Brain microvascular endothelial cell (primary cell): ENCODE measurements at regions not wholly inside any gene's neighbourhood (a gene's known extent, or its start where the extent isn't known, plus 50 kb on each side); places are given as distances from the start of the nearest gene placed in this dataset.

ENCODE experiments used
- DNase-seq: peaks from one replicate; pipeline ENCODE4 v3.0.0-alpha.2; 2020
- H3K27ac ChIP-seq: fragments of 250-450 bp; sonication (Bioruptor Pico); 2 replicates; pipeline ENCODE4 v1.5.1; 2020; ENCODE audit warnings: mild to moderate bottlenecking, moderate library complexity
- H3K27me3 ChIP-seq: fragments of 250-450 bp; sonication (Bioruptor Pico); replicated peaks from 2 replicates; pipeline ENCODE4 v1.5.1; 2020; ENCODE audit warnings: mild to moderate bottlenecking
- H3K36me3 ChIP-seq: fragments of 250-450 bp; sonication (Bioruptor Pico); replicated peaks from 2 replicates; pipeline ENCODE4 v1.5.1; 2020; ENCODE audit warnings: mild to moderate bottlenecking
- H3K4me3 ChIP-seq: 2 replicates; pipeline ENCODE4 v1.5.1; 2011; ENCODE audit warnings: low read depth, mild to moderate bottlenecking, control low read depth, low read length, moderate library complexity
- in situ Hi-C: cut with HindIII; loops from 2 replicates; pipeline ENCODE4 v1.10.0; 2017; ENCODE audit warnings: low sequenced_read_pairs, low pct_ligation_motif_present
- TF ChIP-seq, protein P1 (sequence below): IDR thresholded peaks from 2 replicates; pipeline ENCODE4 v1.5.1; 2011; ENCODE audit warnings: low read depth, mild to moderate bottlenecking, moderate library complexity, low read length, control low read depth, inconsistent platforms; ENCODE audit errors: missing control alignments

DNA sequence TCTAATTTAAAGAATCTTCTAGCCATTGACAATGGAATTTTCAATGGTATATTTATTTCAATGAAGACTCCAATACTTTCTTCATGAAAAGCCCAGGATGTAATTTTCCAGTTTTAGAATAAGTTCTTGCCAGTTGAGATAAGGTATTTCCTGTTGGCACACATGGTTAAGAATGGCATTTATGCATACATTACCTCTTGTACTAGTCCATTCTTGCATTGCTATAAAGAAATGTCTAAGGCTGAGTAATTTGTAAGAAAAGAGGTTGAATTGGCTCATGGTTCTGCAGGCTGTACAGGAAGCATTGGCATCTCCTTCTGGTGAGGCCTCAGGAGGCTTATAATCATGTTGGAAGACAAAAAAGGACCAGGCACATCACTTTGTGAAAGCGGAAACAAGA lies 1179.6 kb downstream of the AMY1C start:
- Histone ChIP-seq H3K36me3 (no peaks in the 10 kb centered on the region), H3K4me3 (no peak overlapping the region), H3K27ac (no peak overlapping the region), H3K27me3 (no peaks in the 10 kb centered on the region)
- TF ChIP-seq, protein P1, sequence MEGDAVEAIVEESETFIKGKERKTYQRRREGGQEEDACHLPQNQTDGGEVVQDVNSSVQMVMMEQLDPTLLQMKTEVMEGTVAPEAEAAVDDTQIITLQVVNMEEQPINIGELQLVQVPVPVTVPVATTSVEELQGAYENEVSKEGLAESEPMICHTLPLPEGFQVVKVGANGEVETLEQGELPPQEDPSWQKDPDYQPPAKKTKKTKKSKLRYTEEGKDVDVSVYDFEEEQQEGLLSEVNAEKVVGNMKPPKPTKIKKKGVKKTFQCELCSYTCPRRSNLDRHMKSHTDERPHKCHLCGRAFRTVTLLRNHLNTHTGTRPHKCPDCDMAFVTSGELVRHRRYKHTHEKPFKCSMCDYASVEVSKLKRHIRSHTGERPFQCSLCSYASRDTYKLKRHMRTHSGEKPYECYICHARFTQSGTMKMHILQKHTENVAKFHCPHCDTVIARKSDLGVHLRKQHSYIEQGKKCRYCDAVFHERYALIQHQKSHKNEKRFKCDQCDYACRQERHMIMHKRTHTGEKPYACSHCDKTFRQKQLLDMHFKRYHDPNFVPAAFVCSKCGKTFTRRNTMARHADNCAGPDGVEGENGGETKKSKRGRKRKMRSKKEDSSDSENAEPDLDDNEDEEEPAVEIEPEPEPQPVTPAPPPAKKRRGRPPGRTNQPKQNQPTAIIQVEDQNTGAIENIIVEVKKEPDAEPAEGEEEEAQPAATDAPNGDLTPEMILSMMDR, result no peak
- DNase-seq, result no peak
- in situ Hi-C loops, result no loop called here

DNA sequence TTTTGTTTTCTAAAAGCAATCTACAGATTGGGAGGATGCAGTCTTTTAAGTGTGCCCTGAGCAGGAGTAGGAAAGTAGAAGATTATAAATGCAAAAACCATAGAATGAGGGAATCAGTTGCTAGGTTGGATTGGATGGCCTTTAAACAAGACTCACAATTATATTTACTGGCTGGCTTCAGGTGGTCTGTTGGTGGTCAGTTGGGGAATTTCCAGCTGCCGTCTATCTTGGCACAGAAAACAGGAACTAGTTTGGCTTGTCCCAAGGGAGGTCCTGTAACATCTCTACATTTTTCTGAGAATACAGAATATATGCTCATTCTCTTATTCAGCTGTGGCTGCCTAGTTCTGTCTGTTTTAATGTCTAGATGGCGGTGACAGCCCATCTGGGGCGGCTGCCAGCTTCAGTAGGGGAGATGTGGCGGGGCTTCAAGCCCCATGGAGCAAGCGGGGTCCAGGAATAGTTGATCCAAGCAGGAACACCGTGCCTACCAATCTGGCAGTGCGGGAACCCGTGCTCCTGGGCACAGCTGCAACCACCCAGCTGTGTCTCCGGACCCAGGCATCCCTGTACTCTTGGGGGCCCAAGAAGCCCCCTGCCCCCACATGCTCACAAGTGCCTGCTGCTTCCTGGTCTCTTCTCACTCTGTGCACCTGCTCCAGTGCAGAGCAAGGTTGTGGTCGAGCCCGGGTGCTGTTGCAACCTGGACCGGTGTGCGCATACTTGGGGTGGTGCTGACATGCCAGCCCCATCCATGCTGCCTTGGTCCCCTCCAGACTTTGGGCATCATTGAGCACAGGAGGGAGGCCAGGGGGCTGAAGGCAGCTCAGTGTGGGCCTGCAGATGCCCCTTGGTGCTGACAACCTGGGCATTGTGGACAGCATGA lies 1182.6 kb downstream of the AMY1C start:
- Histone ChIP-seq H3K27me3 (no peaks in the 10 kb centered on the region), H3K36me3 (no peaks in the 10 kb centered on the region), H3K4me3 (no peak overlapping the region), H3K27ac (no peak overlapping the region)
- TF ChIP-seq, protein P1, result no peak
- in situ Hi-C loops, result no loop called here
- DNase-seq, result no peak

DNA sequence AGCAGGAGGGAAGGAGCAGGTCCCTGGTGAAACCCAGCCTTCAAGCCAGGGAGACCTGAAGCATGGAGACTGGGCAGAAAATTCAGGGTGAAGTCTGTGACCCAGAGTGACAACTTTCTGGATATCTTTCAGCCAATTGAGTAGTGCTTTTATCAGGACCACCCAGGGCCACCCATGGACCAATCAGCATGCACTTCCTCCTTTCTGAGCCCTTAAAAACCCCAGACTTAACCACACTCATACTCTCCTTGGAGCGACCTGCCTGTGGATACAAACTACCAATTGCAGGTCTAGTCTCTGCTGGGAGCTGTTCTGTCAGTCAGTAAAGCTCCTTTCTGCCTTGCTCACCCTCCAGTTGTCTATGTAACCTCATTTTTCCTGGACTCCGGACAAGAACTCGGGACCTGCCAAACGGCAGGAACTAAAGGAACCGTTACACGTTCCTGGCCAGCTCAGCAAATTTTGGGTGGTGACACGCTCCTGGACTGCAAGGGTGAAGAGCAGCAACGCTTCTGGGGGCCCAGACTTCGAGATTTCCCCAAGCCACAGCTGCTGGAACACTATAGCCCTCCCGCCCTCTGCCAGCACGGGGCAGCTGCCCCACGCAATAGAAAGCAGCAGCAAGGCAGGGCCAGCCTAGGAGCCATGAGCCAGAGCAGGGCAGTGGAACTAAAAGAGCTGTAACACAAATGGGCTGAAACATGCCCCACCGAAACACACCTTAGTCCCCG lies 1183.4 kb downstream of the AMY1C start:
- DNase-seq, result no peak
- no peaks in the 10 kb centered on the region for H3K36me3 ChIP-seq
- in situ Hi-C loops, result no loop called here
- TF ChIP-seq, protein P1, result no peak
- no peaks in the 10 kb centered on the region for H3K27me3 ChIP-seq
- H3K27ac ChIP-seq, result no peak overlapping the region
- H3K4me3 ChIP-seq, result no peak overlapping the region

DNA sequence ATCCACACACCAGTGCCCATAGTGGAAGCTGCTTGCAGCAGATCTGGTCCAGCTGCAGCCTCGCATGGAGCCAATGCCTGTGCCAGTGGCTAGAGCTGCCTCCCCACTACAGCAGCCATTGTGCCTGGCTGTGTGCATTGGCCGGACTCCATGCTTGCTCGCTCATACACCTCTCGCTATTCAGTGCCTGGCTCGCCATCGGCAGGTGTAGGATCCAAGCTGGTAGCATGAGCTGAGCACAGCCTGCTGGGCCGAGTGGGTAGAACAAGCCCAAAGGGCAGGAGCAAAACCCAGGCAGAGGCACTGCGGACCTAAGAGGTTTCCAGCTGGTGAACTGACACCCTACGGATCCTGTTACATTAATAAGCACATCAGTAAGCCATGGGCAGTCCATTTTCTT lies 1184.1 kb downstream of the AMY1C start:
- TF ChIP-seq, protein P1, result no peak
- H3K4me3 ChIP-seq, result no peak overlapping the region
- no peaks in the 10 kb centered on the region for H3K27me3 ChIP-seq
- in situ Hi-C loops, result no loop called here
- no peak overlapping the region for H3K27ac ChIP-seq
- DNase-seq, result no peak
- H3K36me3 ChIP-seq, result no peaks in the 10 kb centered on the region

DNA sequence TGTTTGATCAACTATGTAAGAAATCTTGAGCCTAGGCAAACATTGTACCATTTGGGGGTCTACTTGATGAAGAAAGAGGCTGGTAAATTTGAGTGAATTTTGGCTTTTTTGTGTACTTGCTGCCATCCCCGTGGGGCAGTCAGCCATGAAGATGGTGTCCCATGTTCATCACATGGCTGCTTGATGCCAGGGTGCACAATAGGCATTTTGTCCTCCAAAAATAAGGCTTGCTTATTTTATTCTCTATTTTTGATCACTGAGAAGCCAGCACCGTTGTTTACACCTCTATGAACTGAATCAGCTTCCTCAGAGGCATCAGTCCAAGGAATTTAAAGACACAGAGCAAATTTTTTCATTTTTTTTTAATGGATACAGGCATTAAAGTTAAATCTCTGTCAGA lies 1195.7 kb downstream of the AMY1C start:
- in situ Hi-C loops, result no loop called here
- no peaks in the 10 kb centered on the region for H3K27me3 ChIP-seq
- TF ChIP-seq, protein P1, result no peak
- DNase-seq, result no peak
- H3K36me3 ChIP-seq, result no peaks in the 10 kb centered on the region
- no peak overlapping the region for H3K4me3 ChIP-seq
- no peak overlapping the region for H3K27ac ChIP-seq
